GM18519 (cell line): ENCODE measurements at regions not wholly inside any gene's neighbourhood (a gene's known extent, or its start where the extent isn't known, plus 50 kb on each side); places are given as distances from the start of the nearest gene placed in this dataset.
A peak's percentile ranks its signal among the peaks of the same experiment; 100 is the strongest.

Experiments
- ATAC-seq: cut with Tn5 transposase; IDR thresholded peaks from one replicate; pipeline ENCODE4 v1.9.1; 2021; ENCODE audit warnings: mild to moderate bottlenecking, moderate library complexity; ENCODE audit not compliant: unreplicated experiment, low FRiP score

DNA sequence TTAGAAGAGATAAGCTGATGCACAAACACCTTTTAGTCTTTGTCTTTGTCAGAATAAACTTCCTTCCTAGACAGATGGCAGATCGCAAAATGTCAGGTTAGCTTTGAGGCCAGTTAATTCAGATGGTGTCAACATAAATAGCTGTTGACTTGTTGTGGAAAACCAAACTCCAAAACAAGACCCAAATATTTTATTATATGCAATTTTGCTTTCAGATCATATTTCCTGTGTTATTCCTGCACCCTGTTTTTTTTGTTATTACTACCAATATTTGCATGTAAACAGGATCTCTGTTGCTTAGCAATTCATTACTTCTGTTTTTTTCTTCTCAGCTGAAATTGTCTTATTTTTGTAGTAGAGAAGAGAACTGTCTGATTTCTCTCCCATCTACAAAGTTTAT lies 316.0 kb downstream of the ETS1 start:
- no peak for ATAC-seq

- ATAC-seq, result no peak
These were observed 317.9 kb downstream of the ETS1 start for GRCh38 chr11:128269466-128269865.

DNA sequence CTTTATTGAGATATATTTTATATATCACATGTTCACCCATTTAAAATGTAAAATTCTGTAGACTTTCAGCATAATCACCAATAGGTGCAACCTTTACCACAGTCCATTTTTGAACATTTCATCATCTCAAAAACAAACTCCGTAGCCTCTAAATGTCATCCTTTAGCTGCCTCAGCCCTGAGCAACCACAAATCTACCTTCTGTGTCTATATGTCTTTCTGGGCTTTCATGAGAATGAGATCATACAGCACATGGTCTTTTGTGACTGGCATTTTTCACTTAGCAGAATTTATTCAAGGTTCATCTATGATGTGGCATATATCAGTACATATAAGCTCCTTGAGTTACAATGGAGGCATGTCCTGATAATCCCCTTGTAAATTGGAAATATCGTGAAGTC lies 320.5 kb downstream of the ETS1 start:
- no peak for ATAC-seq

GRCh38 chr11:128262463-128263345 lies 324.7 kb downstream of the ETS1 start:
- no peak for ATAC-seq

- ATAC-seq, result no peak
These were observed 326.3 kb downstream of the ETS1 start for GRCh38 chr11:128261011-128261421.

DNA sequence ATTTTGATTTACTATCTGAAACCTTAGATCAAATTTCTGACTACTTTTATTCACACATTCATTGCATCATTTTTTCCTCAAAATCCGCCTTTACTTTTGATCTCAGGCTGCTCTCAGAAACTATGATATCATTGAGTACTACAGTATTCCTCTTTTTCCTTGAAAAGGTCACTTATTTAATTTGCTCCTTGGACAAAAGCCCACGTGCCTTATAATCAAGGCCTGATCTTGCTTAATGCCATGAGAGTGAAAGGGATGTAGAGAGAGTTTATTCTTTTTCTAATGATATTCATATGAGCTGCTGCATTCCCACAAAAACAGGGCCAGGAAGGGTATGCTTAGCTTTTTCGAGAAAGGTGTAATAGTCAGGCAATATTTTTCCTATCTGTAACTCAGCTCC lies 327.0 kb downstream of the ETS1 start:
- no peak for ATAC-seq

DNA sequence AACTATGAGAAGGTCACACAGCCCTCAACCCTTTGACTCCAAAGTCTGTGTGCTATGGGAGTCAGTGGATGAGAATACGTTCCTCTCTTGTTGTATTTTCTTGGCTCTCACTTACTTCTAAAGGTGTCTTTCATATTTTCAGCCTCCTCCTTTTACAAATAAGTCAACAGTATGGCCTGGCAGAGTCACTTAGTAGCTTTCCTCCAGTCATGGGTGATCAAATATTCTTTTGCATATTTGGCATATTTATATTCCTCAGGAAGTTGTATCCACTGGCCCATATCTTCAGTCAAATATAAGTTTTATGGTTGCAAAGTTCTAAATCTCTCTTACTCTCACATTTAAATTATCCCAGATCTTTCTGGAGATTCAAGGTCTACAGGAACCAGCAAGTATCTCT lies 327.5 kb downstream of the ETS1 start:
- no peak for ATAC-seq

DNA sequence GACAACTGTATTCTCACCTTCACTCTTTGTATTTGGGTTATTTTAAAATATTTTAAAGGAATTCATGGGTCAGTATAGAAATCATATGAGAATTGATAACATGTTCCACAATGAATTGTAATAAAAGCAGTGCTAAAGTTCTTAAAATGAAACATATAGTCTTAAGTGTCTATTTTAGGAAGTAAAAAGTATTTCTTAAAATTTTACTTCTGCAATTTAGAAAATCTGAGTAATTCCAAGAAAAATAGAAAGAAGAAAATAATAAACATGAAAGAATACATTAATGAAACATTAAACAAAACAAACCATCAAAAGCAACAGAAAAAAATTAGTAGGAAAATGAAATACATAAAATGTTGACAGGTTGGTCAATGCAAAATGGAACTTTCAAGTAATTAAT lies 332.4 kb downstream of the ETS1 start:
- no peak for ATAC-seq

DNA sequence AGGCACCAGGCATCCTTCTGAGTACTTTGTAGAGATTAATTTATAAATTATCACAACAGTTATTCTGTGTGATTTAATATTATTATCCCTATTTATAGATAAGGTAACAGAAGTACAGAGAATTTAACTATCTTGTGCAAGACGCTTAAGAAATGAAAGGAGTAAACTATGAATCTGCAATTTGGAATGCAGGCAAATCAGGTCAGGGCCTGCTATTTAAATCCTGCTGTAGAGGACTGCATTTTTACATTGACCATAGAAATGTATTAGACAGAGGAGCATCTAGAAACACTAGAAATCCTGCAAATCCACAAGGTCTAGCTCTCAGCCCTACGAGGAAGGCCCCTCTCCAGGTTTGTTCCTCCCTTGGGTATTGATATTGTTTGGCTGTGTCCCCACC lies 336.2 kb downstream of the ETS1 start:
- no peak for ATAC-seq

DNA sequence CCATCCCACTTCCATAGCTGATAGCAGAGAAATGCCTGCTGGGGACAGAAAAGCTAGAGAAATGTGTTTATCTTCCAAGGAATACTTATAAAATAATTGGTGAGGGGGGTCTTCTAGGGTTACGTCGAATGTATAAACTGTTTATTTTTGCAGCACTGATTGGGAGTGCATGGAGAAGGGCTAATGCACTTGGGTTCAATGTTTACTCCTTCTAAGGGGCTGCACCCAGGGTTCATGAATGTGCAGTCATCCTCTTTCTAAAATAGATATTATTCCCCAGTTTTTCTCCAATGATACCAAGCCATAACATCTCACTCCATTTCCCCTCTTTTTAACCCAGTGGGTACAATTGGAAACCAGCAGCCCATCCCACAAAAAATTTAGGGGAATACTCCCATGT lies 336.9 kb downstream of the ETS1 start:
- no peak for ATAC-seq

- ATAC-seq, result no peak
These were observed 340.4 kb downstream of the ETS1 start for GRCh38 chr11:128246810-128247594.

DNA sequence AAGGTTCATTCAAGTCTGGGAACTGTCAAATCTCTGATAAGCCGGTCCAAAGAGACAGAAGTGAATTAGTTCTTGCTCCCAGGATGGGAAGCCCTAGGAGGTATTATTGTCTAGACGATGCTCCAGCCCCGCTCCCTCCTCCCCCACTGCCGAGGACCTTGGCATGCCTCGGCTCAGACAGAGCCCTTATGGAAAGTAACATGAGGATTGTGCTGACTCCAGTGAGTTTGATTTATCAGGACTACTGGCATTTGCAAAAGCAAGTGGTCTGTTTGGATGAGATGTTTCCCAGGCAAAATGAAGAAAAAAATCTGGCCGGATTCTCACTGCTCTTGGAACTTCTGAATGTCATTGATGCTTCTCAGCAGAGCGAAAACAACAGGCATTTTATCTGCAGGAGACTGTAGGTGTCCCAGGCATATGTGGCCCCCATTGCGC lies 341.0 kb downstream of the ETS1 start:
- ATAC-seq, result no peak

DNA sequence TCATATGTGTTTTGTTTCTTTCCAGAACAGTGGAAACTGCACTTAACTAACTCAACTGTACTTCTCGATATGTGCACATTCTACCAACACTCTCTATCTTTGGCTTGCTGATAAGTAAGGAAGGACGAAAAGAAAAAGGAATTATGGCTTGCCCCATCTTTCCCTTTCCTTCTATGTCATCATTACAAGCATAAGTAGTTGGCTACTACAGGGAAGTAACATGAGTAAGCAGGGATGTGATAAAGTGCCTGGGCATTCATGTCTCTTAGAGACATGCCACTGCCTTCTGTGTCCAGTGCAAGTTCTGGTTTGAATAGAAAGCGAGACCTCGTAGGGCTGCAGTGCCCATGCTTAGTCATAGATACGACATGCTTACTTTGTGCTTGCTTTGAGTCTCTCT lies 342.5 kb downstream of the ETS1 start:
- no peak for ATAC-seq

DNA sequence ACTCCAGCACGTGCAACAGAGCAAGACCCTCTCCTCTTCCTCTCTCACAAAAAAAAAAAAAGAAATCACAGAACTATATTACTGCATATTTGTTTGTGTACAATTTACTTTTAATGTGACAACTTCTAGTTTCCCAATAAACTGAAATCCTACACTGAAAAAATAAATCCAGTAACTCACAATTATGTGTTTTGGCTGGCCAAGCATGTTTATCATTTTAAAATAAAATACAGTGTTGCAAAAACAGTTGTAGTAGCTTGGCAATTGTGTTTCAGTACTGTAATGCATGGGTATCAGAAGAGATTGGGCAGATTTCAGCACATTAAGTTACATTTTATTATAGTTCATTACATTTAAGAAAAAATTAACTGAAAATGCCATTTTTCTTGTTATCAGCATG lies 344.9 kb downstream of the ETS1 start:
- ATAC-seq, result no peak

GRCh38 chr11:128240546-128240945 lies 346.8 kb downstream of the ETS1 start:
- no peak for ATAC-seq

GRCh38 chr11:128239306-128239705 lies 348.1 kb downstream of the ETS1 start:
- no peak for ATAC-seq

DNA sequence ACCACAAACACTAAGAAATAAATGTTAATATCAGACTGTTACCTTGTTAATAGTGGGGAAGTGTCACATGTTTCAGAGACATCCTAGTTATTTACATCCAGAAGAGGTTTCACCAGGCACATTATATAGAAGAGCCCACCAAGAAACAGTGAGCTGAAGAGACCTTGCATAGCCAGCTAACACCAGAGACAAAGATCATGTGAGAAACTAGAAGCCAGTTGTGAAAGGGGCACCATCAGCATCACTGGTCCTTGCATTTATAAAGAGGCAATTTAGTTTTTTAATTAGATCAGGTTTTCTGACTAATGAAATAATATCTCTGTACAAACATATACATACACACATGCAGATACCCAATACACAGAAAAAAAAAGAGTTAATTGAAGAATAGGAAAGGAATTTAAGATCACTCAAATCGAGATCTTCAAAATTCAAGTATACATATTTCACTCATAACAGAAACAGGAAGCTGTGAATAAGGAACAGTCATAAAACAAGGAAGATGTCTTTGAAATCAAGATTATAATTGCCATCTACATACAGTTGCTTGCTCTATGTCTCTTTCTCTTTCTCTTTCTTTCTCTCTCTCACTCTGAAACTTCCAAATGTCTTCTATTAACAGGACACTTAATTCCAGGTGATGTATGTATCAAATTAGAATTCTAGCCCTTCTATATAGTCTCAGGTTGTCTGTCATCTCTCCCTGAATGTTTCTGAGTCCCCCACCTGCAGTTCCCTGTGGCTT lies 348.7 kb downstream of the ETS1 start:
- ATAC-seq, result peak; percentile 81

DNA sequence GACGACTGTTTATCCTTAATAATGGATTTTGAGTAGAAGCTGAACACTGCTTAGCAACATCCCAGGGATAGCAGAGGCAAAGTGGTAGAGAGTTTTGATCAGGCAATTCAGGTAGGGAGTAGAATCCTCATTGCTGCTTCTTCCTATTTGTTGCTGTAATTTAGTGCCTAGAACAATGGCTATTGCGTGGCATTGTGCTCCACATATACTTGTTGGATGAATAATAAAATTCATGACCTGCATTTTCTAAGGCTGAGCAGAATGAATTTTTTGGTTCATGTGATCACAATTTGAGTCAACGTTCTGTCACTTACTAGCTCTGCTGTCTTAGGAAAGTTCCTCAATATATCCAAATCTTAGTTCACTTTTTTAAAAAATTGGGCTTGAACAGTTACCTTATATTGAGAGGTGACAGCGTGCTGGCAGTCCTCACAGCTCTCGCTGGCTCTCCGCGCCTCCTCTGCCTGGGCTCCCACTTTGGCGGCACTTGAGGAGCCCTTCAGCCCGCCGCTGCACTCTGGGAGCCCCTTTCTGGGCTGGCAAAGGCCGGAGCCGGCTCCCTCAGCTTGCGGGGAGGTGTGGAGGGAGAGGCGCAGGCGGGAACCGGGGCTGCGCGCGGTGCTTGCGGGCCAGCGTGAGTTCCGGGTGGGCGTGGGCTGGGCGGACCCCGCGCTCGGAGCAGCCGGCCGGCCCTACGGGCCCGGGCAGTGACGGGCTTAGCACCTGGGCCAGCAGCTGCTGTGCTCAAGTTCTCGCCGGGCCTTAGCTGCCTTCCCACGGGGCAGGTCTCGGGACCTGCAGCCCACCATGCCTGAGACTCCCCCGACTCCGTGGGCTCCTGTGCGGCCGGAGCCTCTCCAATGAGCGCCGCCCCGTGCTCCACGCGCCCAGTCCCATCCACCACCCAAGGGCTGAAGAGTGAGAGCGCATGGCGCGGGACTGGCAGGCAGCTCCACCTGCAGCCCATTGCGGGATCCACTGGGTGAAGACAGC lies 350.6 kb downstream of the ETS1 start:
- no peak for ATAC-seq

- no peak for ATAC-seq
These were observed 351.4 kb downstream of the ETS1 start for GRCh38 chr11:128235958-128236357.

DNA sequence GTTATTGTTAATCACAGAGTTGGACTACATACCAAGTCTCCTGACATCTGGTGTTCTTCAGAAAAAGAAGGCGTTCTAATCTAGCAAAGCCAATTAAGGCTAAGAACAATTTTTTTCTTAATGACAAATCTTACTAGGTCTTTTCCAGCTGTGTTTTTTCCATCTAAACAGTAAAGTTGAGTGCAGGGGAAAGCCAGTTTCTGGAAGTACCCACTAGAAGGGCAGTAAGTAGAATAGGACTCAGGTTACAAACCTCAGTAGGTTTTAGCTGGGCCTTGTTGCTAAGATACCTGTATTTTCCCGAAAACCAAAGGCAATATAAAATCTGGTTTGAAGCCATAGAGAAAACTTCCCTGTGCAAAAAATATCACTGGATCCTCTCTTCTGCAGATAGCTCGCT lies 351.9 kb downstream of the ETS1 start:
- ATAC-seq, result no peak
